ENCODE measurements at regions not wholly inside any gene's neighbourhood (a gene's known extent, or its start where the extent isn't known, plus 50 kb on each side); places are given as distances from the start of the nearest gene placed in this dataset.

- TF ChIP-seq CTCF (conservative IDR thresholded peaks at IDR 0.05 in 1 of 2, IDR thresholded peaks at IDR 0.05 in 1 of 2; ENCODE audit: low read depth in 1 of 2, low read length in 2 of 2) (no peak), EZH2 (IDR thresholded peaks at IDR 0.05; ENCODE audit: low read length, missing control alignments) (no peak)
Observed at GRCh38 chr6:147042679-147043078, 161.5 kb upstream of the STXBP5 start.
